Upper lobe of left lung (tissue), 6 donors: ENCODE measurements at regions not wholly inside any gene's neighbourhood (a gene's known extent, or its start where the extent isn't known, plus 50 kb on each side); places are given as distances from the start of the nearest gene placed in this dataset.
"Not testable (repeated sequence)": the region's sequence is repeated elsewhere in the genome, so short reads cannot be mapped to it uniquely, and the experiment has no call there.

Source experiments
- ATAC-seq, 2 donors: fragments of 200-7000 bp; cut with Tn5 transposase; one replicate each; pipeline ENCODE4 v1.9.1; 2022; ENCODE audit warnings: mild to moderate bottlenecking in 2 of 2, moderate library complexity in 2 of 2; ENCODE audit not compliant: low FRiP score in 2 of 2
- DNase-seq, 2 donors: peaks; one replicate each; pipeline ENCODE4 v3.0.0-alpha.2; 2019 to 2020
- H3K27ac ChIP-seq, 4 donors: fragments of 200-600 bp; sonication (generic); one replicate each; pipeline ENCODE4 v1.5.1; 2016 to 2019
- H3K27me3 ChIP-seq, 4 donors: fragments of 200-600 bp; sonication (generic); one replicate each; pipeline ENCODE4 v1.5.1; 2017 to 2019
- H3K36me3 ChIP-seq, 4 donors: fragments of 200-600 bp; sonication (generic); one replicate each; pipeline ENCODE4 v1.5.1; 2016 to 2019
- H3K4me1 ChIP-seq, 4 donors: fragments of 200-600 bp; sonication (generic); one replicate each; pipeline ENCODE4 v1.5.1; 2018 to 2019
- H3K4me3 ChIP-seq, 4 donors: fragments of 200-600 bp; sonication (generic); one replicate each; pipeline ENCODE4 v1.5.1; 2017 to 2019; ENCODE audit warnings: mild to moderate bottlenecking in 2 of 4, moderate library complexity in 1 of 4
- H3K9me3 ChIP-seq, 4 donors: fragments of 200-600 bp; sonication (generic); one replicate each; pipeline ENCODE4 v1.5.1; 2018 to 2019
- CTCF ChIP-seq, 6 experiments: fragments of 450-650 bp in 4 of 6; fragments of 200-600 bp in 2 of 6; sonication (generic) in 2 of 6; IDR thresholded peaks; one replicate each; pipeline ENCODE4 v1.5.1; 2016 to 2019; ENCODE audit warnings: antibody characterized with exemption in 6 of 6
- EP300 ChIP-seq, 4 donors: sonication (generic); formaldehyde crosslinking; IDR thresholded peaks; one replicate each; pipeline ENCODE4 v1.5.1; 2017; ENCODE audit warnings: antibody characterized with exemption in 4 of 4, control low read depth in 2 of 4
- POLR2A ChIP-seq, 4 donors: fragments of 450-650 bp; IDR thresholded peaks; one replicate each; pipeline ENCODE4 v1.5.1; 2016 to 2017; ENCODE audit warnings: antibody characterized with exemption in 4 of 4, mild to moderate bottlenecking in 2 of 4
- POLR2AphosphoS5 ChIP-seq, 2 donors: sonication (generic); formaldehyde crosslinking; IDR thresholded peaks; one replicate each; pipeline ENCODE4 v1.5.1; 2017; ENCODE audit warnings: antibody characterized with exemption in 2 of 2
- WGBS, 2 donors: methylation state at CpG; one replicate each; pipeline ENCODE4 v1.1.5; 2017 to 2018; 5-methylcytosine and 5-hydroxymethylcytosine counted together
- donor health status: DM: no; HTN: no; CAD: no; lungs with moderate emphysema.
- donor health status: DM: no; HTN: yes; CAD: no; lungs with severe emphysema.

GRCh38 chr15:47903368-47903767 lies 186.1 kb downstream of the SEMA6D start:
- DNase-seq (no peak), ATAC-seq (no peak)
- H3K4me1 ChIP-seq: no peaks in the 10 kb centered on the region

GRCh38 chr15:47908486-47908885 lies 191.2 kb downstream of the SEMA6D start:
- H3K27me3 ChIP-seq: no peaks in the 10 kb centered on the region
- WGBS, 2 donors: 81 to 85% methylated on average over 1 of the region's 1 CpG
- ATAC-seq (no peak), DNase-seq (no peak)
- TF ChIP-seq EP300 (IDR thresholded peaks at IDR 0.05): no peak
- TF ChIP-seq POLR2A (IDR thresholded peaks at IDR 0.05): no peak
- no peak for TF ChIP-seq CTCF (IDR thresholded peaks at IDR 0.05)
- no peak for TF ChIP-seq POLR2AphosphoS5 (IDR thresholded peaks at IDR 0.05)
- H3K9me3 ChIP-seq: peaks cover 0 to 6% (median 4%) of the 10 kb centered on the region in 4 donors
- H3K4me1 ChIP-seq: no peaks in the 10 kb centered on the region
- H3K27ac ChIP-seq: no peak overlapping the region
- H3K36me3 ChIP-seq: no peaks in the 10 kb centered on the region
- H3K4me3 ChIP-seq: no peak overlapping the region

More at GRCh38 chr15:47903368-47903767, 186.1 kb downstream of the SEMA6D start:
- no peaks in the 10 kb centered on the region for H3K27me3 ChIP-seq
- H3K4me3 ChIP-seq: no peak overlapping the region
- no peak overlapping the region for H3K27ac ChIP-seq
- no peaks in the 10 kb centered on the region for H3K36me3 ChIP-seq
- TF ChIP-seq POLR2A (IDR thresholded peaks at IDR 0.05) (no peak), EP300 (IDR thresholded peaks at IDR 0.05) (no peak), POLR2AphosphoS5 (IDR thresholded peaks at IDR 0.05) (no peak), CTCF (IDR thresholded peaks at IDR 0.05) (no peak)
- H3K9me3 ChIP-seq: peaks cover 7 to 14% (median 11%) of the 10 kb centered on the region in 4 donors

- TF ChIP-seq POLR2A (IDR thresholded peaks at IDR 0.05): no peak
- no peak for TF ChIP-seq POLR2AphosphoS5 (IDR thresholded peaks at IDR 0.05)
- no peak for TF ChIP-seq CTCF (IDR thresholded peaks at IDR 0.05)
- no peak for TF ChIP-seq EP300 (IDR thresholded peaks at IDR 0.05)
- Histone ChIP-seq H3K4me1 (no peaks in the 10 kb centered on the region), H3K27me3 (no peaks in the 10 kb centered on the region), H3K27ac (no peak overlapping the region), H3K4me3 (no peak overlapping the region), H3K9me3 (peaks cover 0 to 4% (median 1%) of the 10 kb centered on the region in 4 donors), H3K36me3 (no peaks in the 10 kb centered on the region)
- DNase-seq: no peak
- ATAC-seq: no peak
- 83% methylated on average over 4 of the region's 4 CpGs for WGBS, 2 donors
These were observed 191.8 kb downstream of the SEMA6D start for GRCh38 chr15:47908950-47909670.

GRCh38 chr15:47912910-47913309 lies 195.6 kb downstream of the SEMA6D start:
- H3K27me3 ChIP-seq, H3K9me3 ChIP-seq, H3K4me3 ChIP-seq, H3K27ac ChIP-seq, ATAC-seq, H3K36me3 ChIP-seq, H3K4me1 ChIP-seq, DNase-seq: not testable (repeated sequence)
- 89 to 97% methylated on average over 6 of the region's 6 CpGs for WGBS, 2 donors

GRCh38 chr15:47917881-47918280 lies 200.6 kb downstream of the SEMA6D start:
- Histone ChIP-seq H3K36me3 (no peaks in the 10 kb centered on the region), H3K27me3 (no peaks in the 10 kb centered on the region), H3K9me3 (no peaks in the 10 kb centered on the region), H3K27ac (no peak overlapping the region), H3K4me1 (no peaks in the 10 kb centered on the region), H3K4me3 (no peak overlapping the region)
- WGBS, 2 donors: 60 to 87% methylated on average over 1 of the region's 1 CpG
- no peak for TF ChIP-seq EP300 (IDR thresholded peaks at IDR 0.05)
- no peak for TF ChIP-seq POLR2A (IDR thresholded peaks at IDR 0.05)
- TF ChIP-seq CTCF (IDR thresholded peaks at IDR 0.05): no peak
- no peak for TF ChIP-seq POLR2AphosphoS5 (IDR thresholded peaks at IDR 0.05)
- ATAC-seq (no peak), DNase-seq (no peak)
